ENCODE measurements at regions not wholly inside any gene's neighbourhood (a gene's known extent, or its start where the extent isn't known, plus 50 kb on each side); places are given as distances from the start of the nearest gene placed in this dataset.

- DNase-seq: no peak
These were observed 454.4 kb downstream of the GATA3 start for GRCh38 chr10:8508882-8509281.

- DNase-seq: no peak
These were observed 456.0 kb downstream of the GATA3 start for GRCh38 chr10:8510471-8510870.

- no peak for DNase-seq
These were observed 456.5 kb downstream of the GATA3 start for GRCh38 chr10:8511026-8511425.

GRCh38 chr10:8513155-8514147 is 459.0 kb downstream of the GATA3 start:
- DNase-seq: no peak

GRCh38 chr10:8520382-8520781 is 465.9 kb downstream of the GATA3 start:
- DNase-seq: no peak

- no peak for DNase-seq
These were observed 473.3 kb downstream of the GATA3 start for GRCh38 chr10:8527773-8528172.

GRCh38 chr10:8531116-8531515 is 476.6 kb downstream of the GATA3 start:
- DNase-seq: no peak

GRCh38 chr10:8532647-8533046 is 478.2 kb downstream of the GATA3 start:
- DNase-seq: no peak

GRCh38 chr10:8533462-8533861 is 479.0 kb downstream of the GATA3 start:
- no peak for DNase-seq

GRCh38 chr10:8534096-8534495 is 479.6 kb downstream of the GATA3 start:
- no peak for DNase-seq

GRCh38 chr10:8534891-8535290 is 480.4 kb downstream of the GATA3 start:
- DNase-seq: no peak

- no peak for DNase-seq
These were observed 484.6 kb downstream of the GATA3 start for GRCh38 chr10:8539056-8539455.

- DNase-seq: no peak
These were observed 489.0 kb downstream of the GATA3 start for GRCh38 chr10:8543361-8544056.

- DNase-seq: no peak
These were observed 489.5 kb downstream of the GATA3 start for GRCh38 chr10:8544057-8544380.

- DNase-seq: no peak
These were observed 490.0 kb downstream of the GATA3 start for GRCh38 chr10:8544500-8544899.

GRCh38 chr10:8554574-8554973 is 500.1 kb downstream of the GATA3 start:
- DNase-seq: no peak

GRCh38 chr10:8556321-8556720 is 501.8 kb downstream of the GATA3 start:
- no peak for DNase-seq

- DNase-seq: no peak
These were observed 509.0 kb downstream of the GATA3 start for GRCh38 chr10:8563478-8563877.

- DNase-seq: no peak
These were observed 512.2 kb downstream of the GATA3 start for GRCh38 chr10:8566737-8567136.

- no peak for DNase-seq
These were observed 513.9 kb downstream of the GATA3 start for GRCh38 chr10:8568401-8568800.

GRCh38 chr10:8575620-8576019 is 521.1 kb downstream of the GATA3 start:
- no peak for DNase-seq

- DNase-seq: no peak
These were observed 521.8 kb downstream of the GATA3 start for GRCh38 chr10:8576281-8576680.

- no peak for DNase-seq
These were observed 522.4 kb downstream of the GATA3 start for GRCh38 chr10:8576911-8577310.

GRCh38 chr10:8577686-8578085 is 523.2 kb downstream of the GATA3 start:
- no peak for DNase-seq
